Omental fat pad (tissue), 3 donors: ENCODE measurements at regions not wholly inside any gene's neighbourhood (a gene's known extent, or its start where the extent isn't known, plus 50 kb on each side); places are given as distances from the start of the nearest gene placed in this dataset.

ENCODE experiments used
- ATAC-seq: fragments of 150-250 bp; one replicate; pipeline ENCODE4 v1.9.1; 2016; ENCODE audit warnings: mild to moderate bottlenecking, moderate library complexity; ENCODE audit not compliant: low FRiP score
- DNase-seq: peaks from one replicate; pipeline ENCODE4 v3.0.0-alpha.2; 2019; ENCODE audit warnings: low spot score
- CTCF ChIP-seq, 3 donors: fragments of 450-650 bp; IDR thresholded peaks; one replicate each; pipeline ENCODE4 v1.5.1; 2016 to 2017; ENCODE audit warnings: antibody characterized with exemption in 3 of 3, mild to moderate bottlenecking in 3 of 3, moderate library complexity in 2 of 3

- no peak for DNase-seq
- no peak for ATAC-seq
- TF ChIP-seq CTCF (IDR thresholded peaks at IDR 0.05): no peak
Observed at GRCh38 chr21:24323536-24323935, 1283.7 kb downstream of the MRPL39 start.

DNA sequence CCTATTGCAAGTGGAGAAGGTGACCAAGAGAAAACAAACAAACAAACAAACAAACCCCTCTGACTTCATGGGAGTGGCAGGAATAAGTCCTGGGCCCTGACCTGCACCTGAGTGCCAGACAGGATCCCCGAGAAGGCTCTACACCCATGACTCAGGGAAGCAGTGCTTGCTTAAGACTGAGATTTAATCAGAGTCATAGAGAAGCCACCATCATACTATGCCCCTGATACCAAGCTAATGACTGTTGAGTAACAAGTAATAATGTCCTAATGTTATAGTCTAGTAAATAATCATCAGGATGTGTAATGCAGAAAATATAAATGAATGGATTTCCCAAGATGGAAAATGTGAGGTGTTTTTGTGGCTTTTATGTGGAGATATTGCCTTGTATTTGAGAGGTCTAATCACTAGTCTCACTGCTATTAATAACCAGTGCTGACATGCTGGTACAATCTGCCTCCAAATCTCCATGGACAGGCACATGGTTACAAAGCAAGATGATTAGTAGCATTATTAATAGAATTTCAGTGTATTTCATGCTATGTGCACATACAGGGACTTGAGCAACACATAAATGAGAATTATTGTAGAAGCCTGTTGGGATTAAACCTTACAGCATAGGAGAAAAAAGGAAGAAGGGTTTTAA lies 1290.9 kb downstream of the MRPL39 start:
- ATAC-seq (no peak), DNase-seq (no peak)
- TF ChIP-seq CTCF (IDR thresholded peaks at IDR 0.05): no peak

DNA sequence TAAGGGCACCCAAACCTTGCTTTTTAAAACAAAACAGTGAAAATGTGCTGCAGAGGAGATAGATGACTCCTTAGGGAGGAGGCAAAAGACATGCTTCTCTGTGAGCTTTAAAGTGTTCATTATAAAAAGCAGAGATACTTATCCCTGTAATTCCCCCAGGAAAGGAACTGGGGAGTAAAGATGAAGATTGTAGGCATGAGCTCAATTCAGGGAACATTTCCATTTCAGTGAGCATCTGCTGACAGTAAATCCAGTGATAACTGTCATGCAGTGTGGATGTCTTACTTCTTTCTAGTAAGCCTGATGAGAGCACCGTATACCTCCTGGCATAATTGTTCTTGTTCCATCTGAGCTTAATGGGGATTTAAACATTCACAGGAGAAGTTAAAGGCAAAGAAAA lies 1296.5 kb downstream of the MRPL39 start:
- ATAC-seq: no peak
- TF ChIP-seq CTCF (IDR thresholded peaks at IDR 0.05): no peak
- DNase-seq: no peak

- DNase-seq (no peak), ATAC-seq (no peak)
- no peak for TF ChIP-seq CTCF (IDR thresholded peaks at IDR 0.05)
Observed at GRCh38 chr21:24308183-24308582, 1299.1 kb downstream of the MRPL39 start.

- DNase-seq: no peak
- ATAC-seq: no peak
- TF ChIP-seq CTCF (IDR thresholded peaks at IDR 0.05): no peak
Observed at GRCh38 chr21:24302400-24302799, 1304.9 kb downstream of the MRPL39 start.

DNA sequence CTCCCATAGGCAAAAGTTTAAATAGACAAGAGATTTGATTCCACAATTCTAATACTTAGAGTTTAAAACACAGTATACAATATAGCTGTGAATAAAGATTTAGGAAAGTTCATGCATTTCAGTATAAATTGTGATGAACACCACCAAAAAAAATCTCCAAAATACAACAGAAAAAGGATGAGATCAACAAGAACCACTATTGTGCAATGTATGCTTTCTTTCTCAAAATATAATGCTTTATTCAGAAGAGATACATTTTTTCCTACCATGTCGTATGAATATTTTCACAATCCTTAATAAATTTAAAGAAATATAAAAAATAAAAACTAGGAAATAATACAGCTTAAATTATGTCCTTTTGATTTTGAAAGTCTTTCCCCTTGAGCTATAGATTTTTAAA lies 1309.2 kb downstream of the MRPL39 start:
- no peak for TF ChIP-seq CTCF (IDR thresholded peaks at IDR 0.05)
- ATAC-seq (no peak), DNase-seq (no peak)

DNA sequence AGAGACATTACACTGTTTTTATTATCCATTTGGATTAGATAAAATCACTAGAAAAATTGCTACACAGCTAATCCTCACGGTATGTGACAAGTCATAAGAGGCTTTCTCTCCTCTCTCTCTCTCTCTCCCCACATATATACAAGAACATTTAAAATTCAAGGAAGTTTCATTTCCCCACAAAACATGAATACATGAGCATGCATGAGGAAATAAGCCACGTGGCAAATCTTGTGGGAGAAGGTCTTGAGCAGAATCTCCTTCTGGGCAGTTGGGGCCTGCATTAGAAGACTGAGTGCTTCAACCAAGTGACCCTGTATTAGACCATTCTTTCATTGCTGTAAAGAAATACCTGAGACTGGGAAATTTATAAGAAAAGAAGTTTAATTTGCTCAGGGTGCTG lies 1313.1 kb downstream of the MRPL39 start:
- no peak for TF ChIP-seq CTCF (IDR thresholded peaks at IDR 0.05)
- ATAC-seq: no peak
- no peak for DNase-seq
